IgD-negative memory B cell (primary cell): ENCODE measurements at regions not wholly inside any gene's neighbourhood (a gene's known extent, or its start where the extent isn't known, plus 50 kb on each side); places are given as distances from the start of the nearest gene placed in this dataset.
"Not testable (repeated sequence)": the region's sequence is repeated elsewhere in the genome, so short reads cannot be mapped to it uniquely, and the experiment has no call there.

Source experiments
- H3K27ac Mint-ChIP-seq, 3 donors: one replicate each; pipeline ENCODE4 v1.8.0; 2020 to 2022; ENCODE audit warnings: mild to moderate bottlenecking in 3 of 3, mixed read lengths in 3 of 3, moderate library complexity in 1 of 3
- H3K27me3 Mint-ChIP-seq: one replicate; pipeline ENCODE4 v1.8.0; 2021; ENCODE audit warnings: mixed read lengths
- H3K36me3 Mint-ChIP-seq: one replicate; pipeline ENCODE4 v1.8.0; 2020; ENCODE audit warnings: mild to moderate bottlenecking, mixed read lengths
- H3K4me1 Mint-ChIP-seq, 3 donors: one replicate each; pipeline ENCODE4 v1.8.0; 2020 to 2022; ENCODE audit warnings: mixed read lengths in 3 of 3, mild to moderate bottlenecking in 1 of 3
- H3K4me3 Mint-ChIP-seq, 4 donors: one replicate each; pipeline ENCODE4 v1.8.0; 2020 to 2022; ENCODE audit warnings: mild to moderate bottlenecking in 4 of 4, mixed read lengths in 4 of 4, moderate library complexity in 3 of 4
- H3K9me3 Mint-ChIP-seq, 3 donors: one replicate each; pipeline ENCODE4 v1.8.0; 2020 to 2021; ENCODE audit warnings: mixed read lengths in 3 of 3, mild to moderate bottlenecking in 1 of 3

- not testable (repeated sequence) for H3K27ac Mint-ChIP-seq, H3K4me1 Mint-ChIP-seq, H3K27me3 Mint-ChIP-seq, H3K36me3 Mint-ChIP-seq
- H3K9me3 Mint-ChIP-seq = peaks cover 0 to 12% (median 0%) of the 10 kb centered on the region in 3 donors
- peak overlapping the region in 1 of 4 donors; percentile 21 for H3K4me3 Mint-ChIP-seq
Measured at GRCh38 chr10:35263827-35264226, 72.5 kb upstream of the CCNY start.

- H3K4me3 Mint-ChIP-seq, H3K27me3 Mint-ChIP-seq, H3K4me1 Mint-ChIP-seq, H3K27ac Mint-ChIP-seq, H3K36me3 Mint-ChIP-seq: not testable (repeated sequence)
- H3K9me3 Mint-ChIP-seq = peaks cover 0 to 12% (median 0%) of the 10 kb centered on the region in 3 donors
Measured at GRCh38 chr10:35264636-35265035, 71.7 kb upstream of the CCNY start.

GRCh38 chr10:35265435-35265834 is 70.9 kb upstream of the CCNY start:
- Mint-ChIP-seq H3K4me1 (peaks cover 6 to 10% (median 8%) of the 10 kb centered on the region in 3 donors), H3K27me3 (no peaks in the 10 kb centered on the region), H3K4me3 (no peak overlapping the region), H3K9me3 (peaks cover 0 to 9% (median 0%) of the 10 kb centered on the region in 3 donors), H3K27ac (no peak overlapping the region), H3K36me3 (peaks cover 2% of the 10 kb centered on the region)

- peaks cover 2% of the 10 kb centered on the region for H3K36me3 Mint-ChIP-seq
- no peaks in the 10 kb centered on the region for H3K27me3 Mint-ChIP-seq
Measured at GRCh38 chr10:35268323-35268722, 68.0 kb upstream of the CCNY start.

GRCh38 chr10:35268791-35269257 is 67.5 kb upstream of the CCNY start:
- no peak overlapping the region for H3K4me3 Mint-ChIP-seq
- H3K27me3 Mint-ChIP-seq = no peaks in the 10 kb centered on the region
- peaks cover 6 to 8% (median 8%) of the 10 kb centered on the region in 3 donors for H3K4me1 Mint-ChIP-seq
- peaks cover 2% of the 10 kb centered on the region for H3K36me3 Mint-ChIP-seq
- H3K9me3 Mint-ChIP-seq = peaks cover 4 to 5% (median 4%) of the 10 kb centered on the region in 3 donors
- H3K27ac Mint-ChIP-seq = no peak overlapping the region

More at GRCh38 chr10:35268323-35268722, 68.0 kb upstream of the CCNY start:
- Mint-ChIP-seq H3K27ac (peak overlapping the region in 1 of 3 donors; percentile 28), H3K4me1 (peaks cover 6 to 10% (median 8%) of the 10 kb centered on the region in 3 donors), H3K4me3 (no peak overlapping the region), H3K9me3 (peaks cover 3 to 6% (median 5%) of the 10 kb centered on the region in 3 donors)

- no peaks in the 10 kb centered on the region for H3K27me3 Mint-ChIP-seq
- peaks cover 6 to 8% (median 8%) of the 10 kb centered on the region in 3 donors for H3K4me1 Mint-ChIP-seq
- no peak overlapping the region for H3K27ac Mint-ChIP-seq
- H3K9me3 Mint-ChIP-seq = peaks cover 4 to 11% (median 8%) of the 10 kb centered on the region in 3 donors
- H3K36me3 Mint-ChIP-seq = peaks cover 2% of the 10 kb centered on the region
- peak overlapping the region in 1 of 4 donors; percentile 61 for H3K4me3 Mint-ChIP-seq
Measured at GRCh38 chr10:35270100-35270499, 66.2 kb upstream of the CCNY start.

GRCh38 chr10:35271086-35271858 is 65.0 kb upstream of the CCNY start:
- H3K4me1 Mint-ChIP-seq = peaks cover 6 to 8% (median 8%) of the 10 kb centered on the region in 3 donors
- H3K36me3 Mint-ChIP-seq = peaks cover 2% of the 10 kb centered on the region

GRCh38 chr10:35271859-35272165 is 64.5 kb upstream of the CCNY start:
- H3K4me1 Mint-ChIP-seq, H3K27ac Mint-ChIP-seq, H3K4me3 Mint-ChIP-seq, H3K36me3 Mint-ChIP-seq, H3K27me3 Mint-ChIP-seq: not testable (repeated sequence)
- H3K9me3 Mint-ChIP-seq = peaks cover 4 to 11% (median 8%) of the 10 kb centered on the region in 3 donors

More at GRCh38 chr10:35271086-35271858, 65.0 kb upstream of the CCNY start:
- Mint-ChIP-seq H3K9me3 (peaks cover 4 to 11% (median 8%) of the 10 kb centered on the region in 3 donors), H3K27me3 (no peaks in the 10 kb centered on the region), H3K4me3 (no peak overlapping the region), H3K27ac (peak overlapping the region in 1 of 3 donors; percentile 6)

- peaks cover 4 to 11% (median 8%) of the 10 kb centered on the region in 3 donors for H3K9me3 Mint-ChIP-seq
- H3K27me3 Mint-ChIP-seq, H3K4me1 Mint-ChIP-seq, H3K4me3 Mint-ChIP-seq, H3K36me3 Mint-ChIP-seq, H3K27ac Mint-ChIP-seq: not testable (repeated sequence)
Measured at GRCh38 chr10:35272401-35272800, 63.9 kb upstream of the CCNY start.

- H3K27ac Mint-ChIP-seq = peak overlapping the region in 1 of 3 donors; percentile 67
- not testable (repeated sequence) for H3K27me3 Mint-ChIP-seq, H3K4me3 Mint-ChIP-seq, H3K36me3 Mint-ChIP-seq, H3K4me1 Mint-ChIP-seq
- peaks cover 4 to 11% (median 8%) of the 10 kb centered on the region in 3 donors for H3K9me3 Mint-ChIP-seq
Measured at GRCh38 chr10:35273994-35274393, 62.3 kb upstream of the CCNY start.

GRCh38 chr10:35274498-35275060 is 61.7 kb upstream of the CCNY start:
- Mint-ChIP-seq H3K36me3 (no peaks in the 10 kb centered on the region), H3K4me3 (no peak overlapping the region), H3K27ac (no peak overlapping the region), H3K9me3 (peaks cover 4 to 11% (median 8%) of the 10 kb centered on the region in 3 donors), H3K4me1 (peaks cover 0 to 4% (median 2%) of the 10 kb centered on the region in 3 donors), H3K27me3 (no peaks in the 10 kb centered on the region)

GRCh38 chr10:35276889-35277288 is 59.4 kb upstream of the CCNY start:
- peaks cover 0 to 2% (median 0%) of the 10 kb centered on the region in 3 donors for H3K4me1 Mint-ChIP-seq
- no peak overlapping the region for H3K27ac Mint-ChIP-seq
- H3K36me3 Mint-ChIP-seq = no peaks in the 10 kb centered on the region
- peaks cover 10 to 18% (median 11%) of the 10 kb centered on the region in 3 donors for H3K9me3 Mint-ChIP-seq
- H3K27me3 Mint-ChIP-seq = no peaks in the 10 kb centered on the region
- H3K4me3 Mint-ChIP-seq = no peak overlapping the region

- H3K4me1 Mint-ChIP-seq, H3K9me3 Mint-ChIP-seq, H3K4me3 Mint-ChIP-seq, H3K36me3 Mint-ChIP-seq, H3K27me3 Mint-ChIP-seq: not testable (repeated sequence)
- H3K27ac Mint-ChIP-seq = peak overlapping the region in 1 of 3 donors; percentile 77
Measured at GRCh38 chr10:35280246-35280645, 56.1 kb upstream of the CCNY start.
